H1 (cell line): ENCODE measurements at regions not wholly inside any gene's neighbourhood (a gene's known extent, or its start where the extent isn't known, plus 50 kb on each side); places are given as distances from the start of the nearest gene placed in this dataset.

Experiments
- CBX8 ChIP-seq: fragments of 300-800, 300-1000 bp; sonication (generic); IDR thresholded peaks from 2 replicates; pipeline ENCODE4 v1.7.1; 2016; ENCODE audit warnings: low read depth, low read length, borderline replicate concordance
- CHD2 ChIP-seq: IDR thresholded peaks from 2 replicates; pipeline ENCODE4 v1.6.1; 2012; ENCODE audit warnings: low read length, improper control_type of control experiment
- CTCF ChIP-seq, 3 experiments: IDR thresholded peaks; 1 replicate in 2 of 3; 2 replicates in 1 of 3; pipeline versions ENCODE4 v1.5.1 to v1.6.1; 2011; ENCODE audit warnings: low read length in 3 of 3, mild to moderate bottlenecking in 3 of 3, inconsistent platforms in 2 of 3, low read depth in 1 of 3, moderate library complexity in 1 of 3; ENCODE audit not compliant: insufficient read depth in 1 of 3; ENCODE audit errors: control extremely low read depth in 1 of 3
- FOSL1 ChIP-seq: IDR thresholded peaks from 2 replicates; pipeline ENCODE4 v1.6.1; 2011; ENCODE audit warnings: mild to moderate bottlenecking, low read depth, low read length, moderate library complexity; ENCODE audit not compliant: insufficient read depth
- HDAC6 ChIP-seq: IDR thresholded peaks from one replicate; pipeline ENCODE4 v1.7.1; 2012; ENCODE audit warnings: low read depth, mild to moderate bottlenecking, inconsistent platforms, low read length, moderate library complexity
- SUZ12 ChIP-seq: fragments of 200-600 bp; sonication (generic); IDR thresholded peaks from 2 replicates; pipeline ENCODE4 v1.6.1; 2012; ENCODE audit warnings: mild to moderate bottlenecking, inconsistent platforms, low read length, moderate library complexity, mixed read lengths
- YY1 ChIP-seq: IDR thresholded peaks from 2 replicates; pipeline ENCODE4 v1.6.1; 2011; ENCODE audit warnings: low read depth, mild to moderate bottlenecking, low read length

GRCh38 chr2:226581661-226582060, 218.0 kb downstream of the IRS1 start:
- TF ChIP-seq CTCF (IDR thresholded peaks at IDR 0.05; ENCODE audit: control extremely low read depth in 1 of 3, insufficient read depth in 1 of 3, low read depth in 1 of 3, low read length in 3 of 3): no peak
- no peak for TF ChIP-seq CBX8
- TF ChIP-seq HDAC6: no peak
- TF ChIP-seq YY1: no peak
- TF ChIP-seq CHD2: no peak
- TF ChIP-seq SUZ12: no peak
- no peak for TF ChIP-seq FOSL1
